ENCODE measurements at regions not wholly inside any gene's neighbourhood (a gene's known extent, or its start where the extent isn't known, plus 50 kb on each side); places are given as distances from the start of the nearest gene placed in this dataset.

DNA sequence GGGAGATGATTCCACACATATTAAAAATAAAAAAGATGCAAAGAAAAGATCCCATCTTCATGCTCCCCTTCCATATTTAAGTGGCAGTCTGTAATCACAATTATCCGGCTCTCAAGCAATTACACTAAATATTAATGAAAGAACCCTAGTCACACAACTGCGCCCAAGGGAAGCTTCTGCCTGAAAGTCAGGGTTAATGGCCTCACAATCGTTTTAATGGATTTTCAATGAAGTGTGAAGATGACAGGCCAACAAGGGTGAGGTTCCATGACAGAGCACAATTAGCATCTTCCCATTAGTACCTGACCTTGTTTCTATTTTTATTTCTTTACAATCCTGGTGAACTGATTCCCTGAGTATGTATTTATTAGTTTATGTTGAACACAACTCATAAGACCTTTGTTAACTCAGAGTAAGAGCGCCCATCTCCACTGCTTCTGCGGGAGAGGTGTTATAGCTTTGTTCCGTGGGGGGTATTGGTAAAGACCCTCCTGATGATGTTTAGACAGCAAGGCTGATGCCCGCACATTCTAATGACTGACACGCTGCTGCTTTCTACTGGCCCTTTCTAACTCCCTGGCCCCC, 80.9 kb downstream of the IER5 start:
- TF ChIP-seq, protein P1, sequence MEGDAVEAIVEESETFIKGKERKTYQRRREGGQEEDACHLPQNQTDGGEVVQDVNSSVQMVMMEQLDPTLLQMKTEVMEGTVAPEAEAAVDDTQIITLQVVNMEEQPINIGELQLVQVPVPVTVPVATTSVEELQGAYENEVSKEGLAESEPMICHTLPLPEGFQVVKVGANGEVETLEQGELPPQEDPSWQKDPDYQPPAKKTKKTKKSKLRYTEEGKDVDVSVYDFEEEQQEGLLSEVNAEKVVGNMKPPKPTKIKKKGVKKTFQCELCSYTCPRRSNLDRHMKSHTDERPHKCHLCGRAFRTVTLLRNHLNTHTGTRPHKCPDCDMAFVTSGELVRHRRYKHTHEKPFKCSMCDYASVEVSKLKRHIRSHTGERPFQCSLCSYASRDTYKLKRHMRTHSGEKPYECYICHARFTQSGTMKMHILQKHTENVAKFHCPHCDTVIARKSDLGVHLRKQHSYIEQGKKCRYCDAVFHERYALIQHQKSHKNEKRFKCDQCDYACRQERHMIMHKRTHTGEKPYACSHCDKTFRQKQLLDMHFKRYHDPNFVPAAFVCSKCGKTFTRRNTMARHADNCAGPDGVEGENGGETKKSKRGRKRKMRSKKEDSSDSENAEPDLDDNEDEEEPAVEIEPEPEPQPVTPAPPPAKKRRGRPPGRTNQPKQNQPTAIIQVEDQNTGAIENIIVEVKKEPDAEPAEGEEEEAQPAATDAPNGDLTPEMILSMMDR (IDR thresholded peaks at IDR 0.05), result no peak
- TF ChIP-seq EP300 (IDR thresholded peaks at IDR 0.05), result no peak

All from tibial nerve (tissue), 4 donors.